Fibroblast of villous mesenchyme (primary cell): ENCODE measurements at regions not wholly inside any gene's neighbourhood (a gene's known extent, or its start where the extent isn't known, plus 50 kb on each side); places are given as distances from the start of the nearest gene placed in this dataset.

Experiments
- DNase-seq: peaks from one replicate; pipeline ENCODE4 v3.0.0-alpha.2; 2010; ENCODE audit warnings: low read depth
- H3K4me3 ChIP-seq: 2 replicates; pipeline ENCODE4 v1.5.1; 2011; ENCODE audit warnings: low read depth, mild to moderate bottlenecking, low read length
- CTCF ChIP-seq: IDR thresholded peaks from 2 replicates; pipeline ENCODE4 v1.5.1; 2012; ENCODE audit warnings: low read depth, mild to moderate bottlenecking, low read length; ENCODE audit not compliant: insufficient read depth

- DNase-seq: no peak
- no peak overlapping the region for H3K4me3 ChIP-seq
- TF ChIP-seq CTCF: no peak
Measured at GRCh38 chrX:76862509-76862908, 435.0 kb downstream of the MAGEE1 start.

GRCh38 chrX:76893930-76894329 lies 466.4 kb downstream of the MAGEE1 start:
- TF ChIP-seq CTCF: no peak
- no peak for DNase-seq
- H3K4me3 ChIP-seq: no peak overlapping the region

- DNase-seq: no peak
- no peak for TF ChIP-seq CTCF
- H3K4me3 ChIP-seq: no peak overlapping the region
Measured at GRCh38 chrX:76915836-76916235, 488.3 kb downstream of the MAGEE1 start.

- H3K4me3 ChIP-seq: no peak overlapping the region
- TF ChIP-seq CTCF: no peak
- no peak for DNase-seq
Measured at GRCh38 chrX:76918033-76918432, 490.5 kb downstream of the MAGEE1 start.

GRCh38 chrX:76919761-76920160 lies 492.3 kb downstream of the MAGEE1 start:
- no peak overlapping the region for H3K4me3 ChIP-seq
- DNase-seq: no peak
- TF ChIP-seq CTCF: no peak

GRCh38 chrX:76920607-76921006 lies 493.1 kb downstream of the MAGEE1 start:
- H3K4me3 ChIP-seq: no peak overlapping the region
- TF ChIP-seq CTCF: no peak
- DNase-seq: no peak

- DNase-seq: no peak
- no peak for TF ChIP-seq CTCF
- H3K4me3 ChIP-seq: no peak overlapping the region
Measured at GRCh38 chrX:76921176-76921575, 493.7 kb downstream of the MAGEE1 start.
